GM06990 (cell line): ENCODE measurements at regions not wholly inside any gene's neighbourhood (a gene's known extent, or its start where the extent isn't known, plus 50 kb on each side); places are given as distances from the start of the nearest gene placed in this dataset.

Experiments used
- DNase-seq: peaks from one replicate; pipeline ENCODE4 v3.0.0-alpha.2; 2011; ENCODE audit not compliant: insufficient read length; ENCODE audit errors: extremely low read depth
- H3K27me3 ChIP-seq: replicated peaks from 2 replicates; pipeline ENCODE4 v1.6.0; 2011; ENCODE audit warnings: low read length; ENCODE audit not compliant: control insufficient read depth, insufficient read depth
- H3K36me3 ChIP-seq: 2 replicates; pipeline ENCODE4 v1.5.1; 2011; ENCODE audit warnings: low read length; ENCODE audit not compliant: control insufficient read depth, insufficient read depth
- H3K4me3 ChIP-seq: replicated peaks from 2 replicates; pipeline ENCODE4 v1.5.1; 2011; ENCODE audit warnings: low read depth, mild to moderate bottlenecking, control low read depth, low read length
- CTCF ChIP-seq: IDR thresholded peaks from 2 replicates; pipeline ENCODE4 v1.5.1; 2011; ENCODE audit warnings: low read length, control low read depth, mild to moderate bottlenecking, inconsistent platforms; ENCODE audit not compliant: insufficient read depth, poor library complexity, severe bottlenecking

GRCh38 chr20:1783245-1783644 lies 112.0 kb upstream of the SIRPA start:
- H3K4me3 ChIP-seq, result no peak overlapping the region
- no peak for TF ChIP-seq CTCF
- no peak for DNase-seq
- H3K27me3 ChIP-seq, result peaks cover 1% of the 10 kb centered on the region
- no peaks in the 10 kb centered on the region for H3K36me3 ChIP-seq

GRCh38 chr20:1782181-1782580 lies 113.0 kb upstream of the SIRPA start:
- no peak overlapping the region for H3K4me3 ChIP-seq
- DNase-seq, result no peak
- H3K36me3 ChIP-seq, result no peaks in the 10 kb centered on the region
- TF ChIP-seq CTCF, result no peak
- peaks cover 1% of the 10 kb centered on the region for H3K27me3 ChIP-seq

GRCh38 chr20:1779567-1779966 lies 115.6 kb upstream of the SIRPA start:
- H3K4me3 ChIP-seq, result no peak overlapping the region

GRCh38 chr20:1778338-1778737 lies 116.9 kb upstream of the SIRPA start:
- no peak overlapping the region for H3K4me3 ChIP-seq
- H3K27me3 ChIP-seq, result no peaks in the 10 kb centered on the region; the same call in none of the 2 replicates
- H3K36me3 ChIP-seq, result no peaks in the 10 kb centered on the region
- no peak for TF ChIP-seq CTCF
- no peak for DNase-seq

More at GRCh38 chr20:1779567-1779966, 115.6 kb upstream of the SIRPA start:
- no peak for TF ChIP-seq CTCF
- Histone ChIP-seq H3K36me3 (no peaks in the 10 kb centered on the region), H3K27me3 (no peaks in the 10 kb centered on the region; the same call in none of the 2 replicates)
- DNase-seq, result no peak

- Histone ChIP-seq H3K27me3 (no peaks in the 10 kb centered on the region; the same call in none of the 2 replicates), H3K36me3 (no peaks in the 10 kb centered on the region), H3K4me3 (no peak overlapping the region; the same call in 1 of the 2 replicates)
- no peak for DNase-seq
- no peak for TF ChIP-seq CTCF
Observed at GRCh38 chr20:1777476-1777820, 117.8 kb upstream of the SIRPA start.
